GM12878 (cell line): ENCODE measurements at regions not wholly inside any gene's neighbourhood (a gene's known extent, or its start where the extent isn't known, plus 50 kb on each side); places are given as distances from the start of the nearest gene placed in this dataset.

Source experiments
- ATAC-seq: fragments of 200-7000 bp; cut with Tn5 transposase; 3 replicates; pipeline ENCODE4 v1.9.1; 2020; ENCODE audit warnings: mild to moderate bottlenecking, moderate library complexity
- BruUV-seq: library from RNA; stranded (reverse); fragments of 400-500 nt; replicated peaks from 2 replicates; lab custom pipeline; 2021; lab: Mats Ljungman, UMichigan
- CTCF ChIA-PET: fragments of 300-600 bp; sonication (Branson Sonifier 250); formaldehyde crosslinking; extraction: SDS; loops from one replicate; lab custom pipeline; 2021; ENCODE audit warnings: inconsistent platforms; lab: Yijun Ruan, JAX
- POLR2A ChIA-PET: fragments of 350-600 bp; formaldehyde crosslinking; extraction: SDS; loops from one replicate; lab custom pipeline; 2021; ENCODE audit warnings: inconsistent platforms; lab: Charles Lee
- RAD21 ChIA-PET: fragments of 300-600 bp; sonication (Branson Sonifier 250); formaldehyde crosslinking; loops from one replicate; lab custom pipeline; 2023; ENCODE audit warnings: antibody characterized with exemption; ENCODE audit not compliant: unreplicated experiment; lab: Charles Lee
- SMC1A ChIA-PET: fragments of 300-600 bp; sonication (Branson Sonifier 250); formaldehyde crosslinking; loops from one replicate; lab custom pipeline; 2023; ENCODE audit not compliant: unreplicated experiment, uncharacterized antibody; lab: Charles Lee
- DNase-seq: peaks from one replicate; pipeline ENCODE4 v3.0.0-alpha.2; 2011; ENCODE audit warnings: low read depth, low spot score
- FAIRE-seq: peaks from 3 replicates; lab custom pipeline; 2011; peaks lifted over from hg19 to GRCh38; lab: Jason Lieb, UNC
- H2AFZ ChIP-seq: 2 replicates; pipeline ENCODE4 v1.6.0; 2011; ENCODE audit warnings: low read depth, low read length, control low read depth; ENCODE audit not compliant: control insufficient read depth
- H3K27ac ChIP-seq: 2 replicates; pipeline ENCODE4 v1.5.1; 2011; ENCODE audit warnings: control low read depth; ENCODE audit not compliant: control insufficient read depth, insufficient read depth
- H3K27me3 ChIP-seq, 2 experiments: replicated peaks in 1 of 2; 2 replicates each; pipeline versions ENCODE4 v1.6.0 to v1.6.1; 2011; ENCODE audit warnings: low read length in 1 of 2; ENCODE audit not compliant: control insufficient read depth in 2 of 2, insufficient read depth in 2 of 2
- H3K36me3 ChIP-seq, 2 experiments: 2 replicates each; pipeline ENCODE4 v1.5.1; 2011; ENCODE audit warnings: low read length in 1 of 2; ENCODE audit not compliant: control insufficient read depth in 2 of 2, insufficient read depth in 2 of 2
- H3K4me1 ChIP-seq: 2 replicates; pipeline ENCODE4 v1.6.1; 2011; ENCODE audit warnings: mild to moderate bottlenecking, low read length, moderate library complexity, mixed read lengths; ENCODE audit not compliant: control insufficient read depth, insufficient read depth
- H3K4me2 ChIP-seq: 2 replicates; pipeline ENCODE4 v1.6.0; 2011; ENCODE audit warnings: control low read depth; ENCODE audit not compliant: control insufficient read depth, insufficient read depth
- H3K4me3 ChIP-seq: fragments of 200-600 bp; sonication (generic); 2 replicates; pipeline ENCODE4 v1.5.1; 2016
- H3K79me2 ChIP-seq: 2 replicates; pipeline ENCODE4 v1.6.0; 2011; ENCODE audit warnings: low read length; ENCODE audit not compliant: control insufficient read depth, insufficient read depth
- H3K9ac ChIP-seq: 2 replicates; pipeline ENCODE4 v1.8.0; 2011; ENCODE audit warnings: low read length, control low read depth, mixed read lengths; ENCODE audit not compliant: control insufficient read depth, insufficient read depth
- H3K9me3 ChIP-seq: replicated peaks from 3 replicates; pipeline ENCODE4 v1.5.1; 2011; ENCODE audit warnings: mild to moderate bottlenecking, low read length; ENCODE audit not compliant: control insufficient read depth, insufficient read depth
- H4K20me1 ChIP-seq: 2 replicates; pipeline ENCODE4 v1.6.0; 2011; ENCODE audit not compliant: control insufficient read depth, insufficient read depth
- BCL11A ChIP-seq: IDR thresholded peaks from 2 replicates; pipeline ENCODE4 v1.6.1; 2011; ENCODE audit warnings: low read depth, low read length
- DPF2 ChIP-seq: fragments of 450-650 bp; IDR thresholded peaks from 2 replicates; pipeline ENCODE4 v1.6.1; 2017; ENCODE audit warnings: mild to moderate bottlenecking
- EZH2 ChIP-seq: IDR thresholded peaks from 2 replicates; pipeline ENCODE4 v1.6.1; 2012; ENCODE audit warnings: low read depth, mild to moderate bottlenecking, control low read depth, inconsistent platforms, low read length, borderline replicate concordance; ENCODE audit not compliant: control insufficient read depth
- GATAD2B ChIP-seq: fragments of 450-650 bp; conservative IDR thresholded peaks from 2 replicates; pipeline ENCODE4 v1.6.1; 2017; ENCODE audit warnings: low read depth, mild to moderate bottlenecking, moderate library complexity
- KAT2A ChIP-seq: conservative IDR thresholded peaks from 2 replicates; pipeline ENCODE4 v1.6.1; 2011; ENCODE audit warnings: low read depth, low read length; ENCODE audit not compliant: control insufficient read depth
- MTA3 ChIP-seq: IDR thresholded peaks from 2 replicates; pipeline ENCODE4 v1.6.1; 2012; ENCODE audit warnings: low read length, inconsistent platforms, borderline replicate concordance
- NFIC ChIP-seq: IDR thresholded peaks from 2 replicates; pipeline ENCODE4 v1.6.1; 2012; ENCODE audit warnings: low read depth, mild to moderate bottlenecking, inconsistent platforms, low read length, moderate library complexity
- NR2C2 ChIP-seq: IDR thresholded peaks from 2 replicates; pipeline ENCODE4 v1.6.1; 2011; ENCODE audit warnings: borderline replicate concordance, low read depth; ENCODE audit not compliant: control insufficient read depth, insufficient read length
- SREBF2 ChIP-seq: IDR thresholded peaks from 2 replicates; pipeline ENCODE4 v1.6.1; 2012; ENCODE audit warnings: mild to moderate bottlenecking, low read length
- TBL1XR1 ChIP-seq: IDR thresholded peaks from 2 replicates; pipeline ENCODE4 v1.6.1; 2012; ENCODE audit warnings: low read depth, low read length, improper control_type of control experiment
- YBX1 ChIP-seq: fragments of 450-650 bp; IDR thresholded peaks from 2 replicates; pipeline ENCODE4 v1.6.1; 2016; ENCODE audit warnings: antibody characterized with exemption
- in situ Hi-C: fragments of 300-500 bp; cut with MboI; formaldehyde crosslinking; loops from 9 replicates; pipeline ENCODE4 v1.14.3; 2018; ENCODE audit warnings: mixed read lengths
- intact Hi-C: fragments of 100-400 bp; cut with micrococcal nuclease; formaldehyde crosslinking; loops from one replicate; pipeline ENCODE4 v1.14.2; 2022; ENCODE audit not compliant: unreplicated experiment
- TF ChIP-seq, protein P1 (sequence below): IDR thresholded peaks from 2 replicates; pipeline ENCODE4 v1.6.1; 2011; ENCODE audit warnings: mild to moderate bottlenecking, low read depth, low read length, moderate library complexity; ENCODE audit not compliant: insufficient replicate concordance
- TF ChIP-seq, protein P2 (sequence below): fragments of 450-650 bp; formaldehyde crosslinking; IDR thresholded peaks from 2 replicates; pipeline ENCODE4 v1.4.0; 2022; ENCODE audit warnings: mild to moderate bottlenecking, moderate library complexity
- TF ChIP-seq, protein P3 (sequence below): IDR thresholded peaks from 2 replicates; pipeline ENCODE4 v1.6.1; 2012; ENCODE audit warnings: low read depth, low read length, improper control_type of control experiment
- TF ChIP-seq, protein P4 (sequence below): fragments of 150-350 bp; IDR thresholded peaks from 2 replicates; pipeline ENCODE4 v1.6.1; 2014; ENCODE audit warnings: mild to moderate bottlenecking, low read depth, low read length

DNA sequence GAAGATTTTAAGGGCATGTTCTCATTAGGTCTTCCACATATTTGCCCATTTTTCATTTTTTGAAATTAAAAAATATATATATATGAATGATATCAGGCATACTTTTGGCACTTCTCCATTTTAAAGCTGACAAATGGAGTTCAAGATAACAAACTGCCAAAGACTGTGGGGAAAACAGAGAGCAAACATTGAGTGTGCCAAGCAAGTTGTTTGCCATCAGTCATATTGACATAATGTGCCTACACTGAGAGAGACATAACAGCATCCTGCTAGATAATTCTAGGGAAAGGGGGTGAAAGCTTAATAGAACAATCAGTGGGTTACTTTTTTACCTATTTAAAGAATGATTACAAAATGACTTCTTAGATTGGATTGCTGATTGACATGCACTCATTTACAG lies 529.4 kb upstream of the CXADR start:
- Histone ChIP-seq H3K27me3 (no peaks in the 10 kb centered on the region), H4K20me1 (no peaks in the 10 kb centered on the region), H3K27ac (no peak overlapping the region), H3K4me3 (no peak overlapping the region), H3K4me1 (no peaks in the 10 kb centered on the region), H3K36me3 (no peaks in the 10 kb centered on the region), H3K9ac (no peak overlapping the region), H3K79me2 (no peaks in the 10 kb centered on the region), H2AFZ (no peak overlapping the region), H3K9me3 (no peaks in the 10 kb centered on the region), H3K4me2 (no peak overlapping the region)
- BruUV-seq, result no TSS peak
- in situ Hi-C loops, result no loop called here
- intact Hi-C loops, result no loop called here
- POLR2A ChIA-PET, result no interaction called here
- RAD21 ChIA-PET, result no interaction called here
- SMC1A ChIA-PET, result no interaction called here
- CTCF ChIA-PET, result no interaction called here
- TF ChIP-seq NFIC (no peak), NR2C2 (no peak), SREBF2 (no peak), DPF2 (no peak), GATAD2B (no peak), EZH2 (no peak), BCL11A (no peak), MTA3 (no peak), TBL1XR1 (no peak), KAT2A (no peak), YBX1 (no peak)
- TF ChIP-seq, protein P1, sequence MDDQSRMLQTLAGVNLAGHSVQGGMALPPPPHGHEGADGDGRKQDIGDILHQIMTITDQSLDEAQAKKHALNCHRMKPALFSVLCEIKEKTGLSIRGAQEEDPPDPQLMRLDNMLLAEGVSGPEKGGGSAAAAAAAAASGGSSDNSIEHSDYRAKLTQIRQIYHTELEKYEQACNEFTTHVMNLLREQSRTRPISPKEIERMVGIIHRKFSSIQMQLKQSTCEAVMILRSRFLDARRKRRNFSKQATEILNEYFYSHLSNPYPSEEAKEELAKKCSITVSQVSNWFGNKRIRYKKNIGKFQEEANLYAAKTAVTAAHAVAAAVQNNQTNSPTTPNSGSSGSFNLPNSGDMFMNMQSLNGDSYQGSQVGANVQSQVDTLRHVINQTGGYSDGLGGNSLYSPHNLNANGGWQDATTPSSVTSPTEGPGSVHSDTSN, result no peak
- TF ChIP-seq, protein P2, sequence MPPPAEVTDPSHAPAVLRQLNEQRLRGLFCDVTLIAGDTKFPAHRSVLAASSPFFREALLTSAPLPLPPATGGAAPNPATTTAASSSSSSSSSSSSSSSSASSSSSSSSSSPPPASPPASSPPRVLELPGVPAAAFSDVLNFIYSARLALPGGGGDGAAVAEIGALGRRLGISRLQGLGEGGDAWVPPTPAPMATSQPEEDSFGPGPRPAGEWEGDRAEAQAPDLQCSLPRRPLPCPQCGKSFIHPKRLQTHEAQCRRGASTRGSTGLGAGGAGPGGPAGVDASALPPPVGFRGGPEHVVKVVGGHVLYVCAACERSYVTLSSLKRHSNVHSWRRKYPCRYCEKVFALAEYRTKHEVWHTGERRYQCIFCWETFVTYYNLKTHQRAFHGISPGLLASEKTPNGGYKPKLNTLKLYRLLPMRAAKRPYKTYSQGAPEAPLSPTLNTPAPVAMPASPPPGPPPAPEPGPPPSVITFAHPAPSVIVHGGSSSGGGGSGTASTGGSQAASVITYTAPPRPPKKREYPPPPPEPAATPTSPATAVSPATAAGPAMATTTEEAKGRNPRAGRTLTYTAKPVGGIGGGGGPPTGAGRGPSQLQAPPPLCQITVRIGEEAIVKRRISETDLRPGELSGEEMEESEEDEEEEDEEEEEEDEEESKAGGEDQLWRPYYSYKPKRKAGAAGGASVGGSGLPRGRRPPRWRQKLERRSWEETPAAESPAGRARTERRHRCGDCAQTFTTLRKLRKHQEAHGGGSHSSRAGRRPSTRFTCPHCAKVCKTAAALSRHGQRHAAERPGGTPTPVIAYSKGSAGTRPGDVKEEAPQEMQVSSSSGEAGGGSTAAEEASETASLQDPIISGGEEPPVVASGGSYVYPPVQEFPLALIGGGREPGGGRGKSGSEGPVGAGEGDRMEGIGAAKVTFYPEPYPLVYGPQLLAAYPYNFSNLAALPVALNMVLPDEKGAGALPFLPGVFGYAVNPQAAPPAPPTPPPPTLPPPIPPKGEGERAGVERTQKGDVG, result no peak
- TF ChIP-seq, protein P3, sequence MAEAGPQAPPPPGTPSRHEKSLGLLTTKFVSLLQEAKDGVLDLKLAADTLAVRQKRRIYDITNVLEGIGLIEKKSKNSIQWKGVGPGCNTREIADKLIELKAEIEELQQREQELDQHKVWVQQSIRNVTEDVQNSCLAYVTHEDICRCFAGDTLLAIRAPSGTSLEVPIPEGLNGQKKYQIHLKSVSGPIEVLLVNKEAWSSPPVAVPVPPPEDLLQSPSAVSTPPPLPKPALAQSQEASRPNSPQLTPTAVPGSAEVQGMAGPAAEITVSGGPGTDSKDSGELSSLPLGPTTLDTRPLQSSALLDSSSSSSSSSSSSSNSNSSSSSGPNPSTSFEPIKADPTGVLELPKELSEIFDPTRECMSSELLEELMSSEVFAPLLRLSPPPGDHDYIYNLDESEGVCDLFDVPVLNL, result no peak
- TF ChIP-seq, protein P4, sequence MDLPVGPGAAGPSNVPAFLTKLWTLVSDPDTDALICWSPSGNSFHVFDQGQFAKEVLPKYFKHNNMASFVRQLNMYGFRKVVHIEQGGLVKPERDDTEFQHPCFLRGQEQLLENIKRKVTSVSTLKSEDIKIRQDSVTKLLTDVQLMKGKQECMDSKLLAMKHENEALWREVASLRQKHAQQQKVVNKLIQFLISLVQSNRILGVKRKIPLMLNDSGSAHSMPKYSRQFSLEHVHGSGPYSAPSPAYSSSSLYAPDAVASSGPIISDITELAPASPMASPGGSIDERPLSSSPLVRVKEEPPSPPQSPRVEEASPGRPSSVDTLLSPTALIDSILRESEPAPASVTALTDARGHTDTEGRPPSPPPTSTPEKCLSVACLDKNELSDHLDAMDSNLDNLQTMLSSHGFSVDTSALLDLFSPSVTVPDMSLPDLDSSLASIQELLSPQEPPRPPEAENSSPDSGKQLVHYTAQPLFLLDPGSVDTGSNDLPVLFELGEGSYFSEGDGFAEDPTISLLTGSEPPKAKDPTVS, result no peak
- ATAC-seq (no peak), FAIRE-seq (no peak), DNase-seq (no peak)
